A549 (cell line): ENCODE measurements at regions not wholly inside any gene's neighbourhood (a gene's known extent, or its start where the extent isn't known, plus 50 kb on each side); places are given as distances from the start of the nearest gene placed in this dataset.

Experiments used
- CEBPB ChIP-seq, 2 experiments: fragments of >200 bp in 1 of 2; sonication (Bioruptor Twin) in 1 of 2; formaldehyde crosslinking in 1 of 2; IDR thresholded peaks; 2 replicates each; pipeline ENCODE4 v1.6.1; 2012 to 2016
- EP300 ChIP-seq, 2 experiments: fragments of >200 bp; sonication (Bioruptor Twin); formaldehyde crosslinking; IDR thresholded peaks; 2 replicates in 1 of 2; 3 replicates in 1 of 2; pipeline ENCODE4 v1.6.1; 2016 to 2017
- FOXS1 ChIP-seq: fragments of 250-450 bp; sonication (Bioruptor Pico); IDR thresholded peaks from 2 replicates; pipeline ENCODE4 v1.5.0; 2020; ENCODE audit warnings: mild to moderate bottlenecking, moderate library complexity
- NR3C1 ChIP-seq: fragments of >200 bp; sonication (Bioruptor Twin); formaldehyde crosslinking; IDR thresholded peaks from 3 replicates; pipeline ENCODE4 v1.6.1; 2017
- PBX3 ChIP-seq: IDR thresholded peaks from 2 replicates; pipeline ENCODE4 v1.6.1; 2012
- POLR2AphosphoS2 ChIP-seq: conservative IDR thresholded peaks from 2 replicates; pipeline ENCODE4 v1.6.1; 2012; ENCODE audit warnings: low read length, improper control_type of control experiment, inconsistent platforms
- RAD21 ChIP-seq, 2 experiments: fragments of >200 bp in 1 of 2; sonication (Bioruptor Twin) in 1 of 2; formaldehyde crosslinking in 1 of 2; IDR thresholded peaks in 1 of 2; conservative IDR thresholded peaks in 1 of 2; 2 replicates in 1 of 2; 3 replicates in 1 of 2; pipeline ENCODE4 v1.6.1; 2012 to 2018; ENCODE audit warnings: inconsistent platforms in 1 of 2
- RFX5 ChIP-seq: fragments of 450-650 bp; IDR thresholded peaks from 2 replicates; pipeline ENCODE4 v1.7.1; 2014; ENCODE audit warnings: antibody characterized with exemption, mild to moderate bottlenecking, moderate library complexity
- RNF2 ChIP-seq: fragments of 200-600 bp; sonication (generic); IDR thresholded peaks from 2 replicates; pipeline ENCODE4 v1.6.1; 2016; ENCODE audit warnings: low read depth, mild to moderate bottlenecking, antibody characterized with exemption, moderate library complexity, borderline replicate concordance
- TP53 ChIP-seq: fragments of 250-450 bp; sonication (Bioruptor Pico); IDR thresholded peaks from 2 replicates; pipeline ENCODE4 v1.5.0; 2021; ENCODE audit warnings: mild to moderate bottlenecking, moderate library complexity
- TF ChIP-seq, protein P1 (sequence below): fragments of >200 bp; sonication (Bioruptor Twin); formaldehyde crosslinking; IDR thresholded peaks from 3 replicates; pipeline ENCODE4 v1.5.1; 2016
- TF ChIP-seq, protein P2 (sequence below): fragments of 150-350 bp; IDR thresholded peaks from 2 replicates; pipeline ENCODE4 v1.6.1; 2014; ENCODE audit warnings: low read depth, mild to moderate bottlenecking, low read length

GRCh38 chr4:115927382-115927781 lies 814.0 kb upstream of the NDST4 start:
- TF ChIP-seq POLR2AphosphoS2 (no peak), NR3C1 (no peak), PBX3 (no peak), RAD21 (conservative IDR thresholded peaks at IDR 0.05 in 1 of 2, IDR thresholded peaks at IDR 0.05 in 1 of 2) (no peak), RFX5 (no peak), EP300 (IDR thresholded peaks at IDR 0.05) (no peak), CEBPB (IDR thresholded peaks at IDR 0.05) (no peak), RNF2 (no peak), FOXS1 (CRISPR knock-in tag) (no peak), TP53 (CRISPR knock-in tag) (no peak)
- TF ChIP-seq, protein P1, sequence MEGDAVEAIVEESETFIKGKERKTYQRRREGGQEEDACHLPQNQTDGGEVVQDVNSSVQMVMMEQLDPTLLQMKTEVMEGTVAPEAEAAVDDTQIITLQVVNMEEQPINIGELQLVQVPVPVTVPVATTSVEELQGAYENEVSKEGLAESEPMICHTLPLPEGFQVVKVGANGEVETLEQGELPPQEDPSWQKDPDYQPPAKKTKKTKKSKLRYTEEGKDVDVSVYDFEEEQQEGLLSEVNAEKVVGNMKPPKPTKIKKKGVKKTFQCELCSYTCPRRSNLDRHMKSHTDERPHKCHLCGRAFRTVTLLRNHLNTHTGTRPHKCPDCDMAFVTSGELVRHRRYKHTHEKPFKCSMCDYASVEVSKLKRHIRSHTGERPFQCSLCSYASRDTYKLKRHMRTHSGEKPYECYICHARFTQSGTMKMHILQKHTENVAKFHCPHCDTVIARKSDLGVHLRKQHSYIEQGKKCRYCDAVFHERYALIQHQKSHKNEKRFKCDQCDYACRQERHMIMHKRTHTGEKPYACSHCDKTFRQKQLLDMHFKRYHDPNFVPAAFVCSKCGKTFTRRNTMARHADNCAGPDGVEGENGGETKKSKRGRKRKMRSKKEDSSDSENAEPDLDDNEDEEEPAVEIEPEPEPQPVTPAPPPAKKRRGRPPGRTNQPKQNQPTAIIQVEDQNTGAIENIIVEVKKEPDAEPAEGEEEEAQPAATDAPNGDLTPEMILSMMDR, result no peak
- TF ChIP-seq, protein P2, sequence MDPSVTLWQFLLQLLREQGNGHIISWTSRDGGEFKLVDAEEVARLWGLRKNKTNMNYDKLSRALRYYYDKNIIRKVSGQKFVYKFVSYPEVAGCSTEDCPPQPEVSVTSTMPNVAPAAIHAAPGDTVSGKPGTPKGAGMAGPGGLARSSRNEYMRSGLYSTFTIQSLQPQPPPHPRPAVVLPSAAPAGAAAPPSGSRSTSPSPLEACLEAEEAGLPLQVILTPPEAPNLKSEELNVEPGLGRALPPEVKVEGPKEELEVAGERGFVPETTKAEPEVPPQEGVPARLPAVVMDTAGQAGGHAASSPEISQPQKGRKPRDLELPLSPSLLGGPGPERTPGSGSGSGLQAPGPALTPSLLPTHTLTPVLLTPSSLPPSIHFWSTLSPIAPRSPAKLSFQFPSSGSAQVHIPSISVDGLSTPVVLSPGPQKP, result no peak
